ENCODE measurements at regions not wholly inside any gene's neighbourhood (a gene's known extent, or its start where the extent isn't known, plus 50 kb on each side); places are given as distances from the start of the nearest gene placed in this dataset.

GRCh38 chr6:101296169-101296960 is 97.1 kb upstream of the GRIK2 start:
- TF ChIP-seq POLR2A (IDR thresholded peaks at IDR 0.05), result no peak
- TF ChIP-seq CTCF (IDR thresholded peaks at IDR 0.05 in 4 of 5, conservative IDR thresholded peaks at IDR 0.05 in 1 of 5), result no peak

Measured in gastrocnemius medialis (tissue), 4 donors.